OCI-LY1 (cell line): ENCODE measurements at regions not wholly inside any gene's neighbourhood (a gene's known extent, or its start where the extent isn't known, plus 50 kb on each side); places are given as distances from the start of the nearest gene placed in this dataset.

Experiments used
- EZH2 ChIP-seq: fragments of 200-600 bp; sonication (generic), shearing (Covaris generic); IDR thresholded peaks from 2 replicates; pipeline ENCODE4 v1.8.0; 2017; ENCODE audit warnings: borderline replicate concordance, mixed run types, mild to moderate bottlenecking, antibody characterized with exemption, low read length, moderate library complexity, mixed read lengths
- TF ChIP-seq, protein P1 (sequence below): fragments of 200-600 bp; sonication (generic), shearing (Covaris generic); IDR thresholded peaks from 2 replicates; pipeline ENCODE4 v1.5.1; 2017; ENCODE audit warnings: mild to moderate bottlenecking, antibody characterized with exemption, low read length, moderate library complexity, mixed read lengths

DNA sequence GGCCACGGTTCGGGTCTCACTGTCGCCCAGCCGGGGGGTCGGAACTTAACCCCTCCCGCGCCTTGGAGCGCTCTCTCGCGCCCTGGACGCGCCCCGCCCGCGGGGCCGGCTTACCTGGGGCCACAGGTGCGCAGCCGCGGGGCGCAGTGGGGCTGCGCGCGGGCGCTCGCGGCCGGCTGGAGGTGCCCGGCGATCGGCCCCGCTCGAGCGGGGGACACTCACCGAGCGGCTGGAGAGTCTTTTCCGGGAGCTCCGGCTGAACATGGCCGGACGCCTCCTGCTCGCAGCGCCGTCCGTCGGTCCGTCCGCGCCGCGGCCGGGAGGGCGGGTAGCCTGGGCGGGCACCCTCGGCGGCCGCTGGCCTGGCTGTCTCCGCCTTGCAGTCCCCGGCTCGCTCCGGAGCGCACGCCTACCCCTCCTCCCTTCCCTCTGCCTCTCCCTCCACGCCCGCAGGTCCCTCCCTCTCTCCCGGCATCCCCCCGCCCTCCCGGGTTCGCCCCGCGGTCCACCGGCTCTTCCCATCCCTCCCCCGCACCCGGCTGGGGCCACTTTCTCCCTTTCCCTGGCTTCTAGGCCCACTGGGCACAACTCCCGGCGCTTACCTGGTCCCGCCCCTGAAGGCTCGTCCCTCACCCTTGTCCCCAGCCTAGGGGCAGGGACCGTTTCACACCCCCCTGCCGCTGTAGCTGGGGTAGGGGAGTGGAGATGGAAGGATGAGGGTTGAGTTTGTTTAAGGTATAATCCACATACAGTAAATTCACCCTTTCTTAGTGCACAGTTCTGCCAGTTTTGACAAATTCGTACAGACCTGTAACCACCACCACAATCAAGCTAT lies 220.1 kb upstream of the PRICKLE2 start:
- TF ChIP-seq, protein P1, sequence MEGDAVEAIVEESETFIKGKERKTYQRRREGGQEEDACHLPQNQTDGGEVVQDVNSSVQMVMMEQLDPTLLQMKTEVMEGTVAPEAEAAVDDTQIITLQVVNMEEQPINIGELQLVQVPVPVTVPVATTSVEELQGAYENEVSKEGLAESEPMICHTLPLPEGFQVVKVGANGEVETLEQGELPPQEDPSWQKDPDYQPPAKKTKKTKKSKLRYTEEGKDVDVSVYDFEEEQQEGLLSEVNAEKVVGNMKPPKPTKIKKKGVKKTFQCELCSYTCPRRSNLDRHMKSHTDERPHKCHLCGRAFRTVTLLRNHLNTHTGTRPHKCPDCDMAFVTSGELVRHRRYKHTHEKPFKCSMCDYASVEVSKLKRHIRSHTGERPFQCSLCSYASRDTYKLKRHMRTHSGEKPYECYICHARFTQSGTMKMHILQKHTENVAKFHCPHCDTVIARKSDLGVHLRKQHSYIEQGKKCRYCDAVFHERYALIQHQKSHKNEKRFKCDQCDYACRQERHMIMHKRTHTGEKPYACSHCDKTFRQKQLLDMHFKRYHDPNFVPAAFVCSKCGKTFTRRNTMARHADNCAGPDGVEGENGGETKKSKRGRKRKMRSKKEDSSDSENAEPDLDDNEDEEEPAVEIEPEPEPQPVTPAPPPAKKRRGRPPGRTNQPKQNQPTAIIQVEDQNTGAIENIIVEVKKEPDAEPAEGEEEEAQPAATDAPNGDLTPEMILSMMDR: no peak
- no peak for TF ChIP-seq EZH2
